ENCODE measurements at regions not wholly inside any gene's neighbourhood (a gene's known extent, or its start where the extent isn't known, plus 50 kb on each side); places are given as distances from the start of the nearest gene placed in this dataset.

DNA sequence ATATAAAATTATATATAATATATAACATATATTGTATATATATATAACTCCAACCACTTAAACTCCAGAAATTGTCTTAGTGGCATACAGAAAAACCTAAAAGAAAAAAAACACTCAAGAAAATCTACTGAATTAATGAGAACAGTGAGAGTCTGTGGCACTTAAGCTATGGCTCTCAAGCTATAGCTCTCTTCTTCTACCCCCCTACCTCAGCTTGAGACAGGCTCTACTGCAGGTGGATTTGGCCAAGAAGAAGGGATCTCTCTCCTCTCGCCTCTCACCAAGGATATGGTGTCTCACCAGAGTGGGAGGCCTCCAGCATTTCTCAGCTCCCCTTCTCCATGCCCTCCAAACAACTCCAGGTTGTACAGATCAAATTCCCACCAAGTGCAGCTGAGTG lies 64.5 kb upstream of the DAB2 start:
- no peak for DNase-seq

DNA sequence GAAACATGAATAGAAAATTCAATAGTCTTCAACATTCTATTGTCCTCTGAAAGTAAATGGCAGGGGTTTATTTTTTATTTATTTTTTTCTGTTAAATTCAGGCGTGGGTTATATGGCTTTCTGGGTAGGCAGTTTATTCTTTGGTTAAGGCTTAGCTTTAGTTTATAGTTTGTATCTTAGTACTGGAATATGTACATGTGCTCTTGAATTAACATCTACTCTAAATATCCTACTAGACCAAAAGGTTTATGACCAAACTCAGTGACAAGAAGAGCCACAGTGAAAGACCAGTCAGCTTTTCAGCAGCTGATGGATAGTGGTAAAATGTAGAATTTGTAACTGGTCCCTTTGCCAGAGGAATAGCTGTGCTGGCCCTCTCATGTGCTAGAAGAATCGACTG lies 62.0 kb upstream of the DAB2 start:
- no peak for DNase-seq

DNA sequence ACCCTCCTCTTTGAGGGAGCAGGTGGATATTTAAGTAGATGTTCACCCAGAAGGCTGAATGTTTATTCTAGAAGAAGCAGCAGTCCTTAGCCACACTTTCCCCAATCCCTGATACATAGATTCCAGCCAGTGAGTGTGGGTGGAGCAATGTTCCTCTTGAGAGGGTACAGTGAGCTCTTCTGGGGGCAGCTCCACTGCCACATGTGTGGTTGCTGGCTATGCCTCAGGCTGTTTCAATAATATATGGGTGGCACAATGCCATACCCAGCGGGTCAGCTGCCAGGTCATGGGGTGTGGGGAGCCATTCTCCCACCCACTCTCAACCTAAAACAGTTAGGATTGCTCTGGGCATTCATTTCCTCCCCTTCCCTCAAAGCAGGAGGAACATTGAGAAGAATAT lies 61.6 kb upstream of the DAB2 start:
- no peak for DNase-seq

DNA sequence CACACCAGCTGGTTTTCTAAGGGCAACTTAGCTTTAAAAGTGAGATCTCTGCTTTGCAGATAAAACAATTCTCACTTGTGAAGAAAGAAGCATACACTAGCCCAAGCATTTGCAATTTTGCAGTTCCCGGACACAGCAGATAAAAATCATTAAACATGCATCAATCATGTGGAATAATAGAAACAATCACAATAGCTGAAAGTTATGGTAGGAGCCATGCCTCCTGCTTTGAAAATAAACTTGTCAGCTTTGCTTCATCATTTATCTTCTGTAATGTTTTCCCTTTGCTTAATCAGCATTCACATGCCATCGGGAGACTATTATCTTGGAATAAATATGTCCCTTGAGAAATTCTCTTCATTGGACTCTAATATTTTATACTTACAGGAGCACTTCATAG lies 60.3 kb upstream of the DAB2 start:
- DNase-seq = no peak

DNA sequence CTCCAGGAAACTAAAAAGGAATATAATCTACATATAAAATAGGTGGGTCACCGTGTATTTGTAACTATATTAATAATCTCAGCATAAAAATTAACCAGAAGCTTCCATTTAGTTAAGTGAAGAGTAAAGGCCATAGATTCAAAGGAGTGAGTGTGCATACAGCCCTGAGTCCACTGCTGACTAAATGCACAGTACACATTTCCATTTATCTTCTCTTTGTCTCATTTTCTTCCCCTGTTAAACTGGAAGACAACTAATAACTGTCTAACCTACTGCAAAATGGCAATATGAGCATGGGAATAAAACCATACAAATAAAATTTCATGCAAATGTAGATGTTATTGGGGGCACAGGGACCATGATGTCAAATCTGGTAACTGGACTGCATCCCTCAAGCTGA lies 59.9 kb upstream of the DAB2 start:
- DNase-seq = no peak

GRCh38 chr5:39482098-39482497 lies 57.3 kb upstream of the DAB2 start:
- DNase-seq = no peak

DNA sequence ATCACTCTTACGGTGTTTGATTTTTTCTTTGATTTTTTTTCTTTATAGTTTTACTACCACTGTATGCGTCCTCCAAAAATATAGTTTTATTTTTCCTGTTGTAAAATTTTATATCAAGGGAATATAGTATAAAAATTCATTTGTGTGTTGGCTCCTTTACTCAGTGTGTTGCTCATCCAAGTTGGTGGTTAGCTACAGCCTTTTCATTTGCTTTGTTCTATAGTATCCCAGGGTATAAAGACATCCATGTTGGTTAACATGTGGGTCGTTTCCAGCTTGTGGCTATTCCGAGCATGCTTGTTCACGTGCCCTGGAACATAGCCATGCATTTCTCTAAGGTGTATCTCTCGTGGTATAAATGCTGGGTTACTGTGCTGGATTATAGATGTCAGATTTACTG lies 54.8 kb upstream of the DAB2 start:
- DNase-seq = no peak

- DNase-seq = no peak
Measured at GRCh38 chr5:39478863-39479262, 54.1 kb upstream of the DAB2 start.

- DNase-seq = no peak
Measured at GRCh38 chr5:39476843-39477220, 52.1 kb upstream of the DAB2 start.

DNA sequence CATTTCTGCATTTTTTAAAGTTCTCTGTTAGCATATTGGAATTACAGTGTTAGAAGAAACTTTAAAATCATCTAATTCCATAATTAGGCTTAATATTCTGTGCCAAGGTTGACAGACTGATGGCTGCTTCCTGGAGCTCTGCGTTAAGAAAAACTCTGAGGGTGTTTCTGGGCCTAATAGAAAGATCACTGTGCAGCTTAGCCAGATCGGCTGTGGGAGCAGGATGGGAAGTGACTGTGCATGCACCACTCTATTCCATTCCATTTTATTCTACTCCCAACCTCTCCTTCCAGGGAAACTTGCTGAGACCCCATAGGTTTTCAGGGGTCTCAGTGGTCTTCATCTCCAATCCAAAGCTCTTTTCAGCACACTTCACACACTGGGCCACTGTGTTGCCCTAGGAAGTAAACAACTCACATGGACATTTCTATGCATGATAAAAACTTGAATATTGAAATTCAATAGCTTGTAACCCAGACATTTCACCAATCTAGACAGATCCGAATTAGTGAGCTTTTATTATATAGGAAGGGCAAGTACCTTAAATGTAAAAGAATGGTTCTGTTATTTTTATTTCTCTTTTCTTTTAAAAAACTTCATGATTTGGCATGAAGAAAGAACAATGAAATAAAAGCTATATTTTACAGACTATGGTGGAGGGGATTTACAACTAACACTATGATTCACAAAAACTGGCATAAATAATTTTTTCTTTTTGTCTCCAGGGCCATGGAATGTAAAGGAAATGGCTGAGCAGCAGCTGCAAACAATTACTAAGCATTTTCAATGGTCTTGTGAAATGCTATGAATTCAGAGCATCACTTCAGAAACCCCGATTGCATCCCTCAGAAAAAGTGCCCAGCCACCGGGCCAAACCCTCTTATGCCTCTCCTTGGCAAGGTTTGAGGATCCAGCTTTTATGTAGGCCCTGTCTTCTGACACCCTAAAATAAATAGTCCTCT lies 51.4 kb upstream of the DAB2 start:
- no peak for DNase-seq

DNA sequence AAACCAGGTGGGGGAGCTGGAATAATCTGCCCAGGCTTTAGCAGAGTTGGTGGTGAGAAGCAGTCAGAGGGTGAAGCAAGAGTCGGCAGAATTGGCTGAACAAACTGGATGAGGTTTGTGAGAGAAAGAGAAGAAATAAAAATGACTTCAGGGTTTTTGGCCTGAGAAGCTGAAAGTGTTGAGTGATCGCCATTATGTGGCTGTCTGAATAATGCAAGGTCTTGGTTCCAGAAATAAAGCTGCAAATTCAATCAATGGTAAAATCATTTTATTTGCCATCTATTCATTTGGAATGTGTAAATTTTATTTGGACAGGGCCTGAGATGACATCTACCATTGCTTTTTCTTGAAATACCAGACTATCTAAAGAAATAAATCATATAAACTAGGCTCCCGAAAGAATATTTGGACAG lies 50.4 kb upstream of the DAB2 start:
- no peak for DNase-seq
